Stimulated activated CD4-positive, alpha-beta T cell treated with anti-CD3 and anti-CD28 coated beads, TNF-alpha, amount 100 ng/mL, for 48 hours (primary cell): ENCODE measurements at regions not wholly inside any gene's neighbourhood (a gene's known extent, or its start where the extent isn't known, plus 50 kb on each side); places are given as distances from the start of the nearest gene placed in this dataset.
"Not testable (repeated sequence)": the region's sequence is repeated elsewhere in the genome, so short reads cannot be mapped to it uniquely, and the experiment has no call there.

Experiments
- DNase-seq, 3 donors: peaks; one replicate each; pipeline ENCODE4 v3.0.0-alpha.2; 2020; ENCODE audit warnings: low read depth in 3 of 3

DNA sequence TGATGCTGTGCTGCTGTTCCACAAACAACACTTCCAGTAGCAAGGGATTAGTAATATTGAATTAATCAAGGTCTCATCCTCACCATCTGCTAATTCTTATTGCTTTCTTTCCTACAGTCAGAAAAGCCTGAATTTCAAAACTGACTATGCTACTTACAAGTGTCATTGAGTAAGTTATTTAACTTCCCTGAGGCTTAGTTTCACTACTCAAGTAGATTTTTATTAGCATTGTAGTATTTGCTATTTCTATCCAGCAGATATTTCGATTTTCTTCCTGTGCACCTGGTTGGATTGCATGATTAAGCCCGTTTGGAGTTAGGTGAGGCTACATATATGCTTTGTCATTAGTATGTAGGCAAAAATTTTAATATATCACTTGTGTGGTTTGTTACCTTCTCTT lies 591.5 kb downstream of the TRHDE start:
- no peak for DNase-seq

DNA sequence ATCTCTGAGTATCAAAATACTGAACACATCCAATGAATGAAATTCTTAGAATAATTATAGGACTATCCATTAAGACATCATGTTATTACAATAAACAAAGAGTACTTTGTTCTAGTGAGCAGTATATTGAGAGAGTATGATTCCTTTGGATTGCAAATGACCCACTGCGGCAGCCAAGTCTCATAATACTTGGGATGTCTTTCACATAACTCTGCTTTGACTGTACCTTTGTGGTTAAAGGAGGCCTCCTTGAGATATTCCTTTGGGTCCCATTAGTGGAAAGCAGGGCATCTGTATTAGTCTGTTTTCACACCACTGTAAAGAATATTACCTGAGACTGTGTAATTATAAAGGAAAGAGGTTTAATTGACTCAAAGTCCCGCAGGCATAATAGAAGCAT lies 593.8 kb downstream of the TRHDE start:
- no peak for DNase-seq

DNA sequence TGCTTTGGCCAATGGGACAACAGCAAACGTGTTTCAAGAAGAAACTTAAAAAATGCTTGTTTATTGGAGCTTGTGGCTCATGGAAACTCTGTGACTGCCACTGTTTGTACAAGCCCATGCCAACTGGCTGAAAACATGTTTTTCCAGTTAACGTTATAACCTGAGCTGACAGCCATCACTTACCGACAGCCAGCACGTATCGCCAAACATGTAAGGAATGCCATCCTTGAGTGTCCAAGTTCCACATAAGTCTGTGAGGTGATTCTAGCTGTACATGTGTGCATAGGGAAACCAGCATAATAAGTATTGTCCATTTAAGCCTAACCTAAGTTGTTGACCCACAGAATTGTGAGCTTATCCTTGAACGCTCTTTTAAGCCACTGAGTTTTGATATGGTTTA lies 596.9 kb downstream of the TRHDE start:
- DNase-seq = no peak

DNA sequence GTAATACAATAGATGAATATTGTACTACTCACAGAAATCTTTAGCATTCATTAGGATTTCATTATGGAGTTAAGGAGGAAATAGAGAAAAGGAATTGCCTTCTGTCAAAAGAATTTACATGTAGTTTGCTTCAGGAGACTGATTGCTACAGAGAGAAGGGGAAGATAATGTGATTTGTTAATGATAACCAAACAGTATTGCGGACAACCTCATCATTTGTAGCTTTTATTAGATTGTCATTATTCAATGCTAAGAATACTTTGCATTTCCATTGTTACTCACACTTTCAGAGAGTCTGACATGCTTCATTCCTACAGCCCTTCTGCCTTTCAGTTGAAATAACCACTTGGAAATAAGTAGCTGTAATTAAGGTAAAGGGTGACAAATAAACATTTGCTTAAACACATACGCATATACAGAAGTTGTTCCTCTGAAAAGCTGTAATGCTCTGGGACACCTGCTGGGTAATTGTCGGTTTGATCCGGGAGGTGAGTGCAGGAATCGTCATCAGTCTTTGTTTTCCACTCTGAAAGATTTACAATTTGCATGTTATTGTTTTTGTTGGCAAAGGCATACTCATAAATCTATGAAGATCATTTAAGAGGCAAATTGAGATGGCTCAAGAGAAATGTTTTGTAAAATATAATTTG lies 600.2 kb downstream of the TRHDE start:
- DNase-seq = no peak

GRCh38 chr12:72872996-72873395 lies 600.8 kb downstream of the TRHDE start:
- no peak for DNase-seq

DNA sequence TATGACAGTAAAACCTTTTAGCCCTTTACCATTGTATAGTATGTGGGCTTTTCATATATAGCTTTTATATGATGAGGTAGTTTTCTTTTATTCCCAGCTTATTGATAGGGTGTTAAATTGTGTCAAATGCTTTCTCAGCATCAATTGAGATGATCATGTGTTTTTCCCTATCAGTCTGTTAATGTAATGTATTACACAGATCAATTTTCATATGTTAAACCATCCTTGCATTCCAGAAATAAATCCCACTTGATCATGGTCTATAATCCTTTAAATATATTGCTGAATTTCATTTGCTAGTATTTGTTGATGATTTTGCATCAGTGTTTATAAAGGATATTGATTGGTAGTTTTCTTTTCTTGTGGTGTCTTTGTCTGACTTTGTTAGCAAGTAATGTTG lies 603.9 kb downstream of the TRHDE start:
- no peak for DNase-seq

DNA sequence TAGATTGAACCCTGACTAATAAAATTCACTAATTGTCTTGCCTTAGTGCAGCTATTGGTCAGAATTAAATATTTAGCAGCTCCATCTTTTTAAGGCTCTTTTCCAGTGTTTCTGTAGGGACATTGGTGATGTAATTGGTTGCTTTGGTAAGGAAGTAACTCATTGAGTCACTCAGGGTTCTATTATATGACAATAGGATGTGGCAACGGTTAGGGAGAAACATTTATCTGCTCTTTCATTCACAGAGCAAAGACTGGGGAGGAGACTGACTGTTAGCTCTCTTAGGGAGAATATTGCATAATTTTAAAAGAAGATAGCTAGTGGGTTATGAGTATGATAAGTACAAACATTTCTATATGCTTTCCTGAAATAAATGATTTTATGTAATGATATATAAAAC lies 616.5 kb downstream of the TRHDE start:
- no peak for DNase-seq

GRCh38 chr12:72889791-72890190 lies 617.6 kb downstream of the TRHDE start:
- DNase-seq = no peak

GRCh38 chr12:72901685-72902084 lies 629.5 kb downstream of the TRHDE start:
- DNase-seq = no peak

DNA sequence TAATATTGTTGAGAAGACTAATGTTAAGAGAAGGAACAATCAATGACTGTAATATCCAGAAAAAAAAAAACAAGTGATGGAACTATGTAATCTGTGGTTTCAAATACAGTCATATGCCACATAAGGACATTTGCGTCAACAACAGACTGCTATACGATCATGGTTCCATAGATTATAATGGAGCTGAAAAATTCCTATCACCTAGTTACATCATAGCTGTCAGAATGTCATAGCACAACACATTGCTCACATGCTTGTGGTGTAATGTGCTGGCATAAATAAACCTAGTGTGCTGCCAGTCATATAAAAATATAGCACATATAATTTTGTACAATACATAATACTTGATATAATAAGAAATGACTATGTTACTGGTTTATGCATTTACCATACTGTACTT lies 653.5 kb downstream of the TRHDE start:
- no peak for DNase-seq

DNA sequence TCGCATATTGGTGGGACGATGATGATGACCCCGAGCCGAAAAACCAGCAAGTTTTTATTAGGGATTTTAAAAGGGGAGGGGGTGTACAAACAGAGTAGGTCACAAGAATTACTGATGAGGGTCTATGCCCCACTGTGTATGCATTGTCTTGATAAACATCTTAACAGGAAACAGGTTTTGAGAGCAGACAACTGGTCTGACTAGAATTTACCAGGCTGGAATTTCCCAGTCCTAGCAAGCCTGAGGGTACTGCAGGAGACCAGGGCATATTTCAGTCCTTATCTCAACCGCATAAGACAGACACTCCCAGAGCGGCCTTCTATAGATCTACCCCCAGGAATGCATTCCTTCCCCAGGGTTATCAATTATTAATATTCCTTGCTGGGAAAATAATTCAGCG lies 659.7 kb downstream of the TRHDE start:
- DNase-seq = not testable (repeated sequence)

GRCh38 chr12:72937486-72937885 lies 665.3 kb downstream of the TRHDE start:
- no peak for DNase-seq

GRCh38 chr12:72957454-72957853 lies 685.3 kb downstream of the TRHDE start:
- no peak for DNase-seq

GRCh38 chr12:72966684-72967083 lies 694.5 kb downstream of the TRHDE start:
- no peak for DNase-seq

- no peak for DNase-seq
Observed at GRCh38 chr12:72974954-72975555, 702.9 kb downstream of the TRHDE start.

DNA sequence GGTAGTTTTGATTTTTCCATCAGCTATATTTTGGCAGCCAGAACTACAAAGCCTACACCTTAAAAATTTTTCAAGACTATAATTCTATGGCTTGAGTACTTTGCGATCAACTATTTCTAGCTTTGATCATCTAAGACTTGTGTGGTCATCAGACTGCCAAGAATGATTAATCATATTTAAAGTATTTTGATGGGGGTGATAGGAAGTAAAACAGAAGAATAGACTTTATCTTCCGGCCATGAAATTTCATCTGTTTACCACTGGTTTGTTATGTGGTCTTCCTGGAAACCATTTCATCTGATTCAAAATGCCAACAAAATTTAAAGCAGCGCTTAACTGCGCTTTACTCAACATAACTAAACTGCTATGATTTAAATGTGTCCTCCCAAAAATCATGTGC lies 706.8 kb downstream of the TRHDE start:
- DNase-seq = no peak

DNA sequence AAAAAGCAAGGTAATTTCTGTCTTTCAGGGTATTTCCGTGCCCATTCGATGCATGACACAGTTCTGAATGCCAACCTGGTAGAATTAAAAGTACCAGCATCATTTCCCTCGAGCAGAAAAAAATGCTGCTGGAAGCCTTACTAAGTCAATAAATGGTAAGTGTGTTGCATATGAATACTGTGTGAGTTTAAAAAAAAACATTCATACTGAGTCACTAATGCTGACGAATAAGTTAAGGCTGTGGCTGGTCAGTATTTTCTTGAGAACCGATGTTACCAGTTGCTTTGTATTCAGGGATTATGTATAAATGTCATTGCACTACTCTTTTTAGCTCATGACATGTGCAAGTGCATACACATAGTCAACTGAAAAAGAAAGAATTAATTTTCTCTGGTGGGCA lies 710.2 kb downstream of the TRHDE start:
- no peak for DNase-seq

DNA sequence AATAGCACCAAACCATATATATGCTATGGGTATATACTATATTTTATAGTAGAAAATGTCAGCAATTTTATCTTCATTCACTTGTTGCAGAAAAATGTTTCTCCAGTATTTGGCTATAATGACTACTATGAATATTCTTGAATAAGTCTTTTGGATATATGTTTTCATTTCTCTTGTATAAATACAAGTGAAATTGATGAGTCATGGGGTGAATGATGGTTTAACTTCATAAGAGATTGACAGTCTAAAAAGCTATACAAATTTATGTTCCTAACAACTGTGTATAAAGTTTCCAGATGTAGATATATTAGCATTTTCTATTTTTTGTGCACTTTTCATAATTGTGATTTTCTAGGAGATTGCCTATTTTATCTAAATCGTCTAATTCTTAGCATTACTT lies 714.8 kb downstream of the TRHDE start:
- no peak for DNase-seq

- DNase-seq = no peak
Observed at GRCh38 chr12:72989458-72989947, 717.3 kb downstream of the TRHDE start.

DNA sequence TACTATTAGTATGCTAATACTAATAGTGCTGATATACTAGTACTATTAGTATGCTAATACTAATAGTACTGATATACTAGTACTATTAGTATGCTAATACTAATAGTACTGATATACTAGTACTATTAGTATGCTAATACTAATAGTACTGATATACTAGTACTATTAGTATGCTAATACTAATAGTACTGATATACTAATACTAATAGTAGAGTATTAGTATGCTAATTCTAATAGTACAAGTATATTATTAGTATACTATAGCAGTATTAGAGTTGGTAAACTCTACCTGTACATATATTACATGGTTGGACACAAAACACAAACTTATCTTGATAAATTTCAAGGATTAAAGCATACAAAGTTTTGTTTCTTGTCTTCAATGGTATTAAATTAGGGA lies 722.9 kb downstream of the TRHDE start:
- not testable (repeated sequence) for DNase-seq

DNA sequence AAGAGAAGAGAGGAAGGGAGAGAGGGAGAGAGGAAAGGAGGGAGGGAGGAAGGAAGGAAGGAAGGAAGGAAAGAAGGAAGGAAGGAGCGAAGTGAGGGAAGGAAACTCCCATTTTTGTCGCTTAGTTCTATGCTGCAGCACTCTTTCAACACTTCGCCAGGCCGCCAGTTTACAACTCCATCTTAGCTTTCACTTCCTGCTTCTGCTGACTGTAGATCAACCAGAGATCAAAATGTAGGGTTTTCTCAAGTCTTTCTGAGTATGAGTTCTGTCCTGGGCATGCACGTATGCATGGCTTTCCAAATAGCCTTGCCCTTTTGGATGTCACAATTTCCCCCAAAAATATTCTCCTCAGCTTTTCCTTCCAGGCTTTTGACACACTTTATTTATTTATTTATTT lies 723.4 kb downstream of the TRHDE start:
- DNase-seq = no peak

DNA sequence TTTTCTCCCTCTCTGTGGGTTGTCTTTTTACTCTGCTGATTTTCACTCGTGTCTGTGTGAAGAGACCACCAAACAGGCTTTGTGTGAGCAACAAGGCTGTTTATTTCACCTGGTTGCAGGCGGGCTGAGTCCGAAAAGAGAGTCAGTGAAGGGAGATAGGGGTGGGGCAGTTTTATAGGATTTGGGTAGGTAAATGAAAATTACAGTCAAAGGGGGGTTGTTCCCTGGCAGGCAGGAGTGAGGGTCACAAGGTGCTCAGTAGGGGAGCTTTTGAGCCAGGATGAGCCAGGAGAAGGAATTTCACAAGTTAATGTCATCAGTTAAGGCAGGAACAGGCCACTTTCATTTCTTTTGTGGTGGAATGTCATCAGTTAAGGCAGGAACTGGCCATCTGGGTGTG lies 729.6 kb downstream of the TRHDE start:
- not testable (repeated sequence) for DNase-seq

- DNase-seq = not testable (repeated sequence)
Observed at GRCh38 chr12:73002504-73002903, 730.3 kb downstream of the TRHDE start.
